HG02938 (cell line): ENCODE measurements at regions not wholly inside any gene's neighbourhood (a gene's known extent, or its start where the extent isn't known, plus 50 kb on each side); places are given as distances from the start of the nearest gene placed in this dataset.
"Not testable (repeated sequence)": the region's sequence is repeated elsewhere in the genome, so short reads cannot be mapped to it uniquely, and the experiment has no call there.

ENCODE experiments used
- ATAC-seq: cut with Tn5 transposase; IDR thresholded peaks from one replicate; pipeline ENCODE4 v1.9.1; 2021; ENCODE audit warnings: mild to moderate bottlenecking, moderate library complexity; ENCODE audit not compliant: unreplicated experiment

DNA sequence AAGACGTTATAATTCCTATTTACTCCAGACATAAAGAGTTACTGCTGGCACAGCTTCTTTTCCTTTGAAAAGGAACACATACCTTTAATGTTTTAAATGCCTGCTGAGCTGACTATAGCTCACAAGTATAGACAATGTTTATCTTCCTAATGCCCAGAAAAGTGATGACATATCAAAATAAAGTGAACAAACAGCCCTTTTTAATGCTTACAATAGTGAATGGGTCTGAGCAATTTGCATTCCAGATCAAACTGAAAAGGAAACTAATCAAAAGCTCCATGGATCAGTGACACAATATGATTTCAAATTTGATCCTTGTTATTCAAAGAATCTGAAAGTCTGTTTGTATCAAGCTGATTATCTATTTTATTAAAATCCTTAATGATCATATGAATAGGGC lies 233.6 kb upstream of the SEMA3E start:
- ATAC-seq: no peak

DNA sequence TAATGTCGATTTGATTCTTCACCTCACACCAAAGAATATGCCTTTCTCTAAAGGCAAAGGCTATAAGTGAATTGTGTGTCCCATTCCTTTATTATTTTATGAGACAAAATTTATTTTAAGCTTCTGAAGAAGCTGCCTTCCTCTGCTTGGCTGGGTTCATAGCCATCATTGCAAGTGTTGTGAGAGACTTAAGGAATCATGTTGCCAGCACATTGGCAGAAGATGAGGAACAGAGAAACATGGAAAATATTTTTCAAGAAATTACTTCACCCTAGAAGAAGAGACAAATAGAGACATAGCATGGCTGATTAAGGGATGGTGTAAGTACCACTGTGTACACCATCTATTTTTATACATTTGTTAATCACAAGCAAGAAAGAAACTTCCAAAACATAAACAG lies 230.1 kb upstream of the SEMA3E start:
- no peak for ATAC-seq

DNA sequence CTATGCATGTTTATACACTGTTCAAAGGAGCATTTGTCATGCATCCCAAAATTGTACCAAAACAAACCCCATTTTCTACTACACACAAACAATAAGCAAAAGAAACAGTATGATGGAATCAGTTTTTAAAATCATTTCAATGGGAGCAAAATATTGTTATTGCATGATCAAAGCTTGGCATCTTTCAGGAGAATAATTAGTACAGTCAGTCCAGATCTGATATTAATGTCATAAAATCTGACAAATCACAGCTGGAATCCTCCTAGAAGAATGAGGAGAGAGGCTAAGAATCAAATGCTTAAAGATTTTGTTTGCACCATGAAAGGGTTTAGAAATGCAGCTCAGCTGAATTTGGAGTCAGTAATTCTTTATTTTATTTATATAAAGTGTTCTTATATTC lies 229.7 kb upstream of the SEMA3E start:
- ATAC-seq: no peak

DNA sequence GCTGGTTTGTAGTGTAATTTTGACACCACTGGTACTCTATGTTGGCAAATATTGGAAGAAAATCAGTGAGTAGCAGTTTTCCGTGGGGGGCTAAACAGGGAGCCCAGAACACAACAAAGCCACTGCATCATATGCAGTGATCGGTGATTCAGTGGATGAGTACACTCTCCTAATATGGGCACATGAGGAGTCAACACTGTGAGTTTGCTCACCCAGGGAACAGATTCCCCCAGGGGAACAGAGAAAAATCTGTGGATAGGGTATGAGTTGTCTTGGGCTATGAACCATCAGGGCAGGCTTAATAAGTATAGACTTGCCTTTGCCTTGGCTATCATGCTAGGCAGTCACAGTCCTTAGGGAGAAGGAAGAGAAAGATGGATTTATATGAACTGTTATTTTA lies 227.7 kb upstream of the SEMA3E start:
- ATAC-seq: no peak

DNA sequence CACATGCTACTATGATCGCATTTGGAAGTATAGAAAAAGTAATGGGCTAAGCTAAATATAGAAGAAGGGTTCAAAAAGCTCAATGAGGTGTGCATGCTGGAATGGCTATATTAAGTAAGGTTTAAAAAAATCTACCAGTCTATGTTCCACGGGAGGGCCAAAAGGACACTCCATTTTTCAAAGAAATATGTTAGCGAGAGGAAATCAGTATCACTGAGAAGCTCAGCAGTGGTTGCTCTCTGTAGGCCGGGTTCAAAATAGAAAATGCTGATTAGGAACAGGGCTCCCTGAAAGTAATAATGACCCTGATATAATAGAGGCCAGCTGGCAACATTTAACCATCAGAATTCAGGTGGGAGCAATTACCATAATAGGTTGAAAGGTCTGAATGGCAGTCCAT lies 224.5 kb upstream of the SEMA3E start:
- no peak for ATAC-seq

DNA sequence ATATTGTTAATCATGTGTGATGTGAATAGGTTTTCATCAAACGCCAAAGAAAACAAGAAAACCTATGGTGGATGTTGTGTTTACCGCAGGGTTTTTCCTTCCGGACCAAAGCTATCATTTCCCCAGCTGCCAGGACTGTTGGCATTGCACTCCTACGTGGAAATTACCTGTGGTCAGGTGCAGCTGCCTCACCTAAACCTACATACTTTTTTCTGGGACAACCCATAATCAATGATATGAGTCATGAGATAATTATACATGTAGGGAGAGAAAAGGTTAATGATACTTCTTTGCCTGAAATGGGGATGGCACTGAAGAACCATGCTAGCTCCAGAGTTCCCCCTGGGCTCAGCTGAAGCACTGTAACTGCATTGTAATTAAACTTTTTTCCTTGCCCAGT lies 223.6 kb upstream of the SEMA3E start:
- ATAC-seq: no peak

DNA sequence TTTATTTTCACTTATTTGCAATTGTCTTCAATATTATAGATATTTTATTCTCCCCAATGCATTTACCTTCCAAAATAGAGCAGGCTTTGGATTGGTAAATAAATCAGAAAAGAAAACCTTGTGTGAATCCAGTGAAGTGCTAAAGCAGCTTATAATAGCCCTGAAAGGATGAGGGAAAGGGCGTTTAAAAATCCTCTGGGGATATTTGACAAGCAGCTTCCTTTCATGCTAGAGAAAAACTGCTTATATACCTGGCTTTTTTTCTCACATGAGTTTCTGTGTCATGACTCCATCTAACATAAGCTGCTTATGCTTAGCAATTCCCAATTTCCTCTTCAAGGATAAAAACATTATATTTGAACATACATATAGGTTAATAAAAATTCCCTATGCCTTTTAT lies 221.6 kb upstream of the SEMA3E start:
- no peak for ATAC-seq

DNA sequence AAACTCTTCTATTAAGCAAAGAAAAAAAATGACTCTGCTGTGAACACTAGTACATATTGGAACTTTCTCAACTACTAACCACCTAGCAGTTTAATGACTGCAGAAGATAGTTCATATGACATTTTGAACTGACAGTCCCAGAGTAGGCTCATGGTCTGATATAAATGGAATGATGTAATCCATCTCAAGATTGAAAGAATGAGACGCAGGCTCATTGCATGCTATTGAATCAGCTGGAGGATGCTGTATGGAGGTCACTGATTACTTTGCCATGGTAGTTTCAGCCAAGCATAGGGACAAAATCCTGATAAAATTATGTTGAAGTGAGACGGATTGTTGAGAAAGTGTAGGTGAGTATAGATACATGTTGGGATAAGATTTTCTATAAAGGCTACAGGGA lies 217.6 kb upstream of the SEMA3E start:
- no peak for ATAC-seq

DNA sequence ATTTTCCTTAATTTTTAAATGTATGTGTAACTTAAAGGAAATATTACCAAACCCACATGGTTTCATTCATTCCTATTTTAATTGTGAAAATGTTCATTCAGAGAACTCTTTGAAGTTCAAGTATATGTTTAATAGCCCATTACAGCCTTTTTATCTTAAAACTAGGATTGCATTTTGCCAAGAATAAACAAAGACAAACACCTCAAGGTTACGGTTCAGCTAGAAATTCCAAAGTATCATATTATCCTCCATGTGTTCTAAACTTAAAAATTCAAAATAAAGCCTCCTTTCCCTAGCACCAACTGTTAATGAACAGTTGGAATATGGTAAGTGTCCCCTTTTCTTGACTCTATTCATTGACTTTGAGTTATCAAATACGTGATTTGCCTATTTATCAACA lies 215.6 kb upstream of the SEMA3E start:
- ATAC-seq: no peak

DNA sequence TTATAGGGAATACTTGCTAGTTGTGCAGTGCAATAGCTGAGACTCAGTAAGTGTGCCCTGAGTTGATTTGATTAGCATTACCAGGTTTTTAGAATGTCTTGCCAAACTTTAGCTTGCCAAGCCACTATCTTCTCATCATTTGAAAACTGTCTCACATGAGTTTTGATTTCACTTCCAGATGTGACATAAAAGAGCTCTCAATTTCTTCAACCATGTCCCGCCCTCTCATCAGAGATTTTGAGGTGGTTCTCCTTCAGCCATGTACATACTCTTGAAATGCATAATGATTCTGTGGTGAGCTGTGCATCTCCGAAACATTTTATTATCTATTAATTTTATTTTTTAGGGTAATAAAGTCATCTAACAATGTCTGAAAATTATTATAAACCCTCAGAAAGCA lies 215.0 kb upstream of the SEMA3E start:
- ATAC-seq: no peak

DNA sequence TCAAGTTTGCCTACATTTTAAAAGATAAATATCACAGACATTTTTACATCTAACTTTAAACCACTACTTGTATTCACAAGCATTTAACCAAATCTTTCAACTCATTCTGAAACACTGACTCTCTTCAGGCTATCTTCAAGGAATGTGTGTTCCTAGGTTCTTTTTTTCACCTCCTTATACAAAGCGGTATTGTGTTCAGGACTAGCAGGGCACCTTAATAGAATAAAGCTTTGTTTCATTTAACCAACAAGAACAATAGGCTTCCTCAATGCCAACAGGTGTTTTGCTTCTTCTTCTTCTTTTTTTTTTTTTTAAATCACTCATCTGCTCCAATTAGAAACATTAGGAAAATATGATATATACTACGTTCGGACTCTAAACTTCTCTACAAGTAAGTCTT lies 212.9 kb upstream of the SEMA3E start:
- no peak for ATAC-seq

DNA sequence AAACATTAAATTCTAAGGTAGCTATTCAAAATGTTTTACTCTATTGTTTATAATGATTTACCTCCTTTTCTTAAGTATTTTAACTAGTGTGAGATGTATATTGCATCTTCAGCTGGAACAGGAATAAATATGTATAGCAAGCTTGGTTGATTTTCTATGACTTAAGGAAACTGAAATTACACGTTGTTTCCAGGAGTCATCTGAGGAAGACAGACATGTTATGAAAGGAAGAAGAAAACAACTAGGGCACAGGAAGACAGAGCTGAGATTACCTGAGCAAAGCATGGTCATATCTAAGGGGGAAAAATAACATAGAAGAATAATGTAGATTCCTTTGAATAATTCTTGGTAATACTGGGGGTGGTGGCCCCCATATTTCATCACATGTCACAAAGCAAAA lies 210.9 kb upstream of the SEMA3E start:
- no peak for ATAC-seq

DNA sequence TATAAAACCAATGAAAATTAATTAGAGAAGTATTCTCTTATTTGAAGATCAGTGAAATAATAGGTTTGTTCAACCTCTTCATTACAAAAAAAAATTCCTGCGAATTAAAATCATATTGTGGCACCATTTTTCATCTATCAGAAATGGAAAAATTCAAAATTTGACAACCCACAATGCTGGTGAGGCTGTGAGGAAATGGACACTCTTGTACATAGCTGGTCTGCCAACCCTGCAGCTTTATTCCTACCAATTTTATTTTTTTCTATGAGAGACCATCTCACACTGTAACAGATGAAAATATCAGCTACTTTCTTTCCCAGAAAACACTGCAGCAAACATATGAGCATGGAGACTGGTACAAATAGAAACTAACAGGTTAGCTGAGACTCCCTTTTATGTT lies 208.8 kb upstream of the SEMA3E start:
- no peak for ATAC-seq

DNA sequence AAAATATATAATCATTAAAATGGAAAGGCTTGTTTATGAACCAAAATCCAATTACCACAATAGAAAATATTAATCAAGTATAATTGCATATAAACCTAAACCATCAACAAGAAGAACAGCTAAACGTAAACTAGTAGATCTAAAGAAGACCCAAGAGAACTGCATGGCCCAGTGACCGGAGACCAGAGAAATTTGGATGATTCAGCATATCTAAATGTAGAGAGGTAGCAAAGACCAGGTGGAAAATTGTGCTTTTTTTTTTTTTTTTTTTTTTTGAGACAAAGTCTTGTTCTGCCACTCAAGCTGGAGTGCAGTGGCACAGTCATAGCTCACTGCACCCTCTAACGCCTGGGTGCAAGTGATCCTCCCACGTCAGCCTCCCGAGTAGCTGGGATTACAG lies 207.2 kb upstream of the SEMA3E start:
- ATAC-seq: no peak

DNA sequence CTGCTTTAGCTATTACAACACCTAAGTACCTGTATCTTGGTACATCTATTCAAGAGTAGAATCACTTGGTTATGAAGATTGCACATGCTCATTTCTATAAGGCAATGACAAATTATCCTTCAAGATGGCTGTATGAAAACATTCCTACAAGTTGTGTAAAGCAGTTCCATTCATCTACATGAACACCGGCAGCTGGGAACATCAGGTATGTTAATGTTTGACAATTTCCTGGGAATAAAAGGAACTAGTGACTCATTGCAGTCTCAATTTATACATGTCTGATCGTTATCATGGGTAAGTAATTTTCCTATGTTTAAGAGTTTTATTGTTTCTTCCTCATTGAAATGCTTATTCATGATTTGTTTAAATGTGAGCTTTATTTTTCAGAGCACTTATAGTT lies 203.2 kb upstream of the SEMA3E start:
- ATAC-seq: no peak

DNA sequence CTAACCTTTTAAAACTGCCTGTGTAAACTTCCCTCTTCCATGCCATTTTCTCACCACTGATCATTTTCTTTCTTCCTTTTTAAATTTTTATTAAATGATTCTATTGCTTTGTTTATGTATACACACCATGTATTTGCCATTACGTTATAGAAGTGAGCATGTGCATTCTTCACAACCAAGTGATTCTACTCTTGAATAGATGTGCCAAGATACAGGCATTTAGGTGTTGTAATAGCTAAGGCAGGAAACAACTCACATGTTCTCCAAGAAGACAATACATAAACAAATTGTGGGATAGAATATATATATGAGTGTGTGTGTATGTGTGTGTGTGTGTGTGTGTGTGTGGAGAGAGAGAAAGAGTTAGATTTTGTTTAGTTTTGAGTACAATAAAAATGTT lies 202.6 kb upstream of the SEMA3E start:
- no peak for ATAC-seq

DNA sequence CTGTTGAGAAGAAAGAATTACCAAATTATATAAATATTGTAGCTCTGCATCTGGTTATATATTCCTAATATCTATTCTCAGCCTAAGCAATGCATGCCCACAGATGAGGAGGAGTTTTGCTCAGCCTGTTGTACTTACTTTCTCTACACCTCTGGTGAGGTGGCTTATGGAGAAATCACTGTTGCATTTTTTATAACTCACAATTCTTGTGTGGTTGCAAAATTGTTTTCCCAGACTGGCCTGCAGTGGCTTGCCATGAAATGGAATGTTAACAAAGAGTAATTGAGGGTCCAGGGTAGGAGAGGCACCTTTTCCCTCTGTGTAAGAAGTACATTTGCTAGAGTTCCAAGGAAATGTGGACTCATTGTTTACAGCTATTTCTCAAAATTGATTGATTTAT lies 202.0 kb upstream of the SEMA3E start:
- ATAC-seq: no peak

DNA sequence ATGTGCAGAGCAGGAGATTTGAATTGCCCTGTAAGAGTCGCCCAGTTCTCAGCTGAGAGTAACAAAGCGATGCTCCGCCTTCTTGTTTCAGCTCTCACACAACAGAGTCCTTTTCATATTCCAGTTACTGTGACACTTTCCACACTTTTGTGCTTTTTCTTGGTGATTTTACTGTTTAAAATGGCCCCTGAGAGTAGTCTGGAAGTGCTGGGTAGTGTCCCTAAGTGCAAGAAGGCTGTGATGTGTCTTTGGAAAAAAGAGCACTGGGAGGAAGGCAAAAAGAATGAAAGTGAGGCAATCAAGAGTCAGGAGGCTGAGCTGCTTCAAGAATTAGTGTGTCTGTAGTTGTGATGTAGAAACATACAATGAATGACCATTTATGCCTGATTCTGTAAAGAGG lies 201.2 kb upstream of the SEMA3E start:
- no peak for ATAC-seq

DNA sequence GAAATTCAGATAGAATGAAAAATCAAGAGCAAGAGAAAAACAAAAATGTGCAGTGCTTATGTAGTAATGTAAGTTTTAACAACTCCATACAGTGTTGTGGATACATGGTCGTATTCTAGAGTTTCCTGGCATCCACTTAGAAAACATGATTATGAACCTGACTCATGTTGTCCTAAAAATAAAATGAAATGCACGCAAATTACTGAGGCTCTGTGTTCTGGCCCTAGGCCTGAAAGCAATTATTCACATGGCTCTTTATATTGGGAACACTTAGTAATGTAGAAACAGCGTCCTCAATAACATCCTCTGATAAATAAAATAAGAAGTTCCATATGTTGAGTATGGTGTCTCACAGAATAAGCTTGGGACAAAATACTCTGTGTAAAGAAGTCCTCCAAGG lies 200.2 kb upstream of the SEMA3E start:
- no peak for ATAC-seq

DNA sequence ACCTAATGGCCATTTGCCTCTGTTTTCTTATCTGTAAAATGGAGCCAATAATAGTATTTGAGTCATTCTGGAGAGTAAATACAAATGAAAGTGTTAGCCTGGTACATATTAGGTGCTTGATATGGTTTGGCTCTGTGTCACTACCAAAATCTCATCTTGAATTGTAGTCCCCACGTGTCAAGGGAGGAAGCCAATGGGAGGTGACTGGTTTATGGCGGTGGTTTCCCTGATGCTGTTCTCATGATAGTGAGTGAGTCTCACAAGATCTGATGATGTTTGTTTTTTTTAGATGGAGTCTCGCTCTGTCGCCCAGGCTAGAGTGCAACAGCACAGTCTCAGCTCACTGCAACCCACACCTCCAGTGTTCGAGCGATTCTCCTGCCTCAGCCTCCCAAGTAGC lies 194.0 kb upstream of the SEMA3E start:
- ATAC-seq: no peak

DNA sequence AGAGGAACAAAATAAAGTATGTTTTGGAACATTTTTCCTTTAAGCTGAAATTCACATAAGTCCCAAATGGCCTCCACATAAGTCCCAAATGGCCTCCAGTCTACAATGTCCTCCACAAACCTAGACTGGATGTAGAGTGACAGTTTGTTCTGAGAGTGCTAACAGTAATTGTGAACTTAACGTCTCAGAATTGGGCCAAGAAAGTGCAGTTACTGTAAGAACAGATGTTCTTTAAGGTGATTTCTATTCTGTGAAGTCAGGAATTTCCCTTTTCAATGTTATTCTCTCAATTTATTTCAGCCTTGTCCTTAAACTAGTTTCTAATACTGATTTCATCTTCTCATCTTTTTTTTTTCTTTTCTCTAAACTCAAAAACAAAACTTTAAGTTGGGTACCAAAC lies 188.7 kb upstream of the SEMA3E start:
- ATAC-seq: no peak

DNA sequence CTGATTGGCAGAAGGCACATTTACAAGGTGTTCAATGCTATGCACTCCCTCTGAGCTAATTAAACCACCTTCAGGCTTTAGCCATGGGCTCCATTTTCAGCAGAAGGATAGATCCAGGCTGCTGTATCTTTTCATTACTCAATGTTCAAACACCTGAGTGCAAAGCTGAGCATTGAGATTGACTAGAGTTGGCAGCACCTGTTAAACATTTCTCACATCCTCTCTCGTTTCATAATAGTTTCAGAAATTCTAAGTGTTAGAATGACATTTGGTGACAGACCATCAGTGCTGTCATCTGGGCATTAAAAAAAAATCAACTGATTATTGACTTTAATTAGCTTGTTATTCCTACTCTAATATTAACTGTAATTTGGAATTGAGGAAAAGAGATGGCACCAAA lies 187.1 kb upstream of the SEMA3E start:
- no peak for ATAC-seq

DNA sequence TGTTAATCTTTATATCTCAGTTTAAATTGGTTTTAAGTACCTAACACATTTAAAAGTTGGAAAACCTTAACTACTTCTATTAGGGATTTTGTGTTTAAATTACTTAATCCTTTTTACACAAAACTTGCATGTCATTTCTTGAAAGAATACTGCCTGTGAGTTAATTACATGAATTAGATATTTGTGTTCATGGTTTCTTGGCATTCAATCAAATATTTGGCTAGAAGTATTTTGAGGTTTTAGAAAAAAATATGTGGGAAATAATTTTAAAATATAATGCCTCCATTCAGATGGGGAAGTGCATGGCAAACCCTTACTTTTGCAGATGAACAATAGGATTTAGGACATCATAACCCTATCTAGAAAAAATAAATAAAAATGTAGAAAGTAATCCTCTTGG lies 186.5 kb upstream of the SEMA3E start:
- no peak for ATAC-seq

DNA sequence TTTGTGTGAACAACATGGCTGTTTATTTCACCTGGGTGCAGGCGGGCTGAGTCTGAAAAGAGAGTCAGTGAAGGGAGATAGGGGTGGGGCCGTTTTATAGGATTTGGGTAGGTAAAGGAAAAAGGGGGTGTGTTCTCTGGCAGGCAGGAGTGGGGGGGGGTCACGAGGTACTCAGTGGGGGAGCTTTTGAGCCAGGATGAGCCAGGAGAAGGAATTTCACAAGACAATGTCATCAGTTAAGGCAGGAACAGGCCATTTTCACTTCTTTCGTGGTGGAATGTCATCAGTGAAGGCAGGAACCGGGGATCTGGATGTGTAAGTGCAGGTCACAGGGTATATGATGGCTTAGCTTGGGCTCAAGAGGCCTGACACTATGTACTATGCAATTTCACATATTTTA lies 184.8 kb upstream of the SEMA3E start:
- ATAC-seq: not testable (repeated sequence)
